ENCODE measurements at regions not wholly inside any gene's neighbourhood (a gene's known extent, or its start where the extent isn't known, plus 50 kb on each side); places are given as distances from the start of the nearest gene placed in this dataset.

GRCh38 chr2:228654707-228655106 is 473.2 kb upstream of the SPHKAP start:
- TF ChIP-seq POLR2A (IDR thresholded peaks at IDR 0.05; ENCODE audit: low read length) (no peak), GATA1 (IDR thresholded peaks at IDR 0.05; ENCODE audit: low read depth, low read length) (no peak)
- DNase-seq = no peak

- TF ChIP-seq POLR2A (IDR thresholded peaks at IDR 0.05; ENCODE audit: low read length) (no peak), GATA1 (IDR thresholded peaks at IDR 0.05; ENCODE audit: low read depth, low read length) (no peak)
- DNase-seq = no peak
Observed at GRCh38 chr2:228653884-228654283, 472.4 kb upstream of the SPHKAP start.

DNA sequence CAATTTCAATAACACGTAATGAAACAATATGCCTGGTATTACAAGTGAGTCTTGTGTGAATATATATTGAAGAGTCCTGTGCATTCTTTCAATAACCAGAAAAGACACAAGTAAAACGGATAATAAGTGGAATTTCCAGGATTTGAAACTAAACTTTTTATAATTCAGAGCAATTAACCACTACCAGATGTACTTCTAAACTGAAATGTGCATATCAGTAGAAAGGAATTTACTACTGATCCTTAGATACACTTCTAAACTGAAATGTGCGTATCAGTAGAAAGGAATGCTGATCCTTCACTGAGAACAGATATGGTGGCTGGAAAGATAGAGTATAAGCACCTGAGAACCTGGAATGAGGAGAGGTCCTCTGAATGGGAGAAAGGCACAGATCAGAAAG is 470.9 kb upstream of the SPHKAP start:
- no peak for DNase-seq
- TF ChIP-seq GATA1 (IDR thresholded peaks at IDR 0.05; ENCODE audit: low read depth, low read length) (no peak), POLR2A (IDR thresholded peaks at IDR 0.05; ENCODE audit: low read length) (no peak)

DNA sequence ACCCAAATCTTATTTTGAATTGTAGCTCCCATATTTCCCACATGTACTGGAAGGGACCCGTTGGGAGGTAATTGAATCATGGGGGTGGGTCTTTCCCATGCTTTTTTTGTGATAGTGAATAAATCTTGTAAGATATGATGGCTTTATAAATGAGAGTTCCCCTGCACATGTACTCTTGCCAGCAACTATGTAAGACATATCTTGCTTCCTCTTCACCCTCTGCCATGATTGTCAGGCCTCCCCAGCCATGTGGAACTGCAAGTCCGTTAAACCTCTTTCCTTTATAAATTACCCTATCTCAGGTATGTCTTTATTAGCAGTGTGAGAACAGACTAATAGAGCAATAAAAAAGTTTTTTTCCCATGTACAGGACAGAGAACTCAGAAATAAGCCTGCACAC is 468.4 kb upstream of the SPHKAP start:
- no peak for DNase-seq
- TF ChIP-seq POLR2A (IDR thresholded peaks at IDR 0.05; ENCODE audit: low read length) (no peak), GATA1 (IDR thresholded peaks at IDR 0.05; ENCODE audit: low read depth, low read length) (no peak)

- TF ChIP-seq POLR2A (IDR thresholded peaks at IDR 0.05; ENCODE audit: low read length) (no peak), GATA1 (IDR thresholded peaks at IDR 0.05; ENCODE audit: low read depth, low read length) (no peak)
- no peak for DNase-seq
Observed at GRCh38 chr2:228649447-228649846, 468.0 kb upstream of the SPHKAP start.

DNA sequence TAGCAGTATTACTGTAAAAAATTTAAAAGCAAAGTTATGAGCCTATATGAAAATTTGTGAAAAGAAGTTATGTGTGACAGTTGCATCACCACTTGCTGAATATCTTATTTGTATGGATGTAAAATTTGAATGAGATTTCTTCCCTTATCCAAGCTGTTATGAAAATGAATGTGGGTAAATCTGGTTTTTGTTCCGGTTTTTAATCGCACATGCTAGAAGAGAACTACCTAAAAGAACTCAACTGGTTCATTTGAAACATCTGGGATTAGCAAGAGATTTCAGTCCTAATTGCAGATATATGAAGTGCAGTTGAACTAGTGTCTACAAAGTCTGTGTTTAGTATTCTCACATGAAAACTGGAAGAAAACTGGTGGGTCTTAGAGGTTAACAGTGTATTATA is 467.1 kb upstream of the SPHKAP start:
- no peak for TF ChIP-seq POLR2A (IDR thresholded peaks at IDR 0.05; ENCODE audit: low read length)
- TF ChIP-seq GATA1 (IDR thresholded peaks at IDR 0.05; ENCODE audit: low read depth, low read length) = no peak
- DNase-seq = no peak

GRCh38 chr2:228646061-228646460 is 464.6 kb upstream of the SPHKAP start:
- no peak for TF ChIP-seq POLR2A (IDR thresholded peaks at IDR 0.05; ENCODE audit: low read length)
- no peak for TF ChIP-seq GATA1 (IDR thresholded peaks at IDR 0.05; ENCODE audit: low read depth, low read length)
- no peak for DNase-seq

DNA sequence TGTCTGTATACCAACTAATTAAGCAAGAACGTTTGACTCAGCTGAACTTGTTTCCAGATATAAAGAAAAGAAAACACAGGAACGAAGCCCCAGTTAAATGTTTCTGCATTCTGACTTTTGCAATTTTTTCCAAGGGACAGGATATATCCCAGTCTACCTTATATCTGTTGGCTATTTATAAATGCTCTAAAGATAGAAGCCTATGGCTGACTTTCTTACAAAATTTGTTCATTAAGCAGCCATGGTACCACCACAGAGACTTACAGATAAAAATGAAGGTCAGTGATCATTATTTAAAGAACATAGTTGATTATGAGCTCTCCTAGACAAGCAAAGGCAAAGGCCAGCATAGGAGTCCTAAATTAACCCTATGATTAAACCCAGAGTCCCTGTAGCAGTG is 462.7 kb upstream of the SPHKAP start:
- TF ChIP-seq GATA1 (IDR thresholded peaks at IDR 0.05; ENCODE audit: low read depth, low read length) (no peak), POLR2A (IDR thresholded peaks at IDR 0.05; ENCODE audit: low read length) (no peak)
- no peak for DNase-seq

DNA sequence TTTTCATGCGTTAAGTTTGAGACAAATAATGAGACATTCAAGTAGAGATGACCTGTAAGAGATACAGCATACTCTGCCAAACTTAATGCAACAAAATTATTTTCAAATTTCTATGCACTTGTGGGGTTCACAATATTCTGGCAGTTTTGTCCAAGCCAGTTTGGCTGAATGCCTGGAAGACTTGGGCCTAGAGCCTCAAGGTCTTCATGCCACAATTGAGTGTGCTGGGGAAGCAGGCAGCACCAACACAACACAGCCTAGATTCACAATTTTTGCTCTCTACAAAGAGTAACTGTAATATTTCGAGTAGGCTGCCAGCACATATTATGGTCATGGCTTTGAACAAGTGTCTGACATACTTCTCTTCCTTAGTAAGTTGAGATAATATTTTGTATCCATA is 461.4 kb upstream of the SPHKAP start:
- DNase-seq = no peak
- TF ChIP-seq POLR2A (IDR thresholded peaks at IDR 0.05; ENCODE audit: low read length) (no peak), GATA1 (IDR thresholded peaks at IDR 0.05; ENCODE audit: low read depth, low read length) (no peak)

- no peak for DNase-seq
- TF ChIP-seq POLR2A (IDR thresholded peaks at IDR 0.05; ENCODE audit: low read length) (no peak), GATA1 (IDR thresholded peaks at IDR 0.05; ENCODE audit: low read depth, low read length) (no peak)
Observed at GRCh38 chr2:228630786-228631185, 449.3 kb upstream of the SPHKAP start.

- no peak for DNase-seq
- TF ChIP-seq POLR2A (IDR thresholded peaks at IDR 0.05; ENCODE audit: low read length) (no peak), GATA1 (IDR thresholded peaks at IDR 0.05; ENCODE audit: low read depth, low read length) (no peak)
Observed at GRCh38 chr2:228629251-228629650, 447.8 kb upstream of the SPHKAP start.

DNA sequence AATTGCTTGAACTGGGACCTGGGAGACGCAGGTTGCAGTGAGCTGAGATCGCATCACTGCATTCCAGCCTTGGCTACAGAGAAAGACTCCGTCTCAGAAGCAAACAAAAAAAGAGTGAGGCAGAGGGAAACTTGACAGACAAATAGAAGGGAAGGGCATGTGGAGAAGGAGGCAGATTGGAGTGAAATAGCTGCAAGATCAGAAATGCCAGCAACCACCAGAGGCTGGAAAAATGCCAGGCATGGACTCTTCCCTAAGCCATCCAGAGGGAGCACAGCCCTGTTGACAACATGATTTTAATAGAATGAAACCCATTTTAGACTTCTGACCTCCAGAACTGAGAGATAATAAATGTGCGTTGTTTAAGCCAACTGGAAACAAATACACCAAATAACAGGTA is 447.2 kb upstream of the SPHKAP start:
- no peak for DNase-seq
- TF ChIP-seq GATA1 (IDR thresholded peaks at IDR 0.05; ENCODE audit: low read depth, low read length) (no peak), POLR2A (IDR thresholded peaks at IDR 0.05; ENCODE audit: low read length) (no peak)

DNA sequence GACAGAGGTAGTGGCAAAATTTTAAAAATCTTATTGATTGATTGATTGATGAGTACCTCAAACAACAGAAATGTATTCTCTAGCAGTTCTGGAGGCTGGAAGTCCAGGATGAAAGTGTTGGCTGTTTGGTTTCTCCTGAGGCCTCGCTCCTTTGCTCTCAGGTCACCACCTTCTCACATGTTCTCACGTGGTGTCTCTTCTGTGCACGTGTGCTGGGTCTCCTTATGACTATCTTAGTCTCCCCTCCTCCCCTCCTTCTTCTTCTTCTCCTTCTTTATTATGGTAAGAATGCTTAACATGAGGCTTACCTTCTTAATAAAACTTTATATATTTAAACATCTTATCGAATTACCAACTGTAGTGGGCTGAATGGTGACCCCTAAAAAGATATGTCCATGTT is 446.0 kb upstream of the SPHKAP start:
- no peak for DNase-seq
- no peak for TF ChIP-seq GATA1 (IDR thresholded peaks at IDR 0.05; ENCODE audit: low read depth, low read length)

- DNase-seq = no peak
- TF ChIP-seq GATA1 (IDR thresholded peaks at IDR 0.05; ENCODE audit: low read depth, low read length) (no peak), POLR2A (IDR thresholded peaks at IDR 0.05; ENCODE audit: low read length) (no peak)
Observed at GRCh38 chr2:228625481-228625880, 444.0 kb upstream of the SPHKAP start.

GRCh38 chr2:228624733-228625132 is 443.2 kb upstream of the SPHKAP start:
- no peak for TF ChIP-seq POLR2A (IDR thresholded peaks at IDR 0.05; ENCODE audit: low read length)
- DNase-seq = no peak

DNA sequence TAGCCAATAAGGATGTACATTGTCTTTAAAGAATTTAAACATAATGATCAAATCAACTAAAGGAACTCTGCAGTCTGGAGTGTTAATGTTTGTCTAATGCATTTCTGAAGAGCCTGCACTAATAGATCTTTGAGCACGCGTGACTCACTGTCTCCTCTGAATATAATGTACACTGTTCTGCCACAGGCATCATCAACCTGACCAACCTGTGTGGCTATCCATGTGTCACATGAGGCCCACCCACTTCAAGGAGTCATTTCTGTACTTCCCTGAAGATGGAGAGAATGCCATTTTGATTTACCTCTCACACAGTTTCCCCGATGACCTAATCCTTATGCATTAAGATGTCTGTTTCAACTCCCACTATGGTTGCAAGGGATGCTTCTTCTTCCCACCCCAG is 434.0 kb upstream of the SPHKAP start:
- DNase-seq = no peak
- TF ChIP-seq GATA1 (IDR thresholded peaks at IDR 0.05; ENCODE audit: low read depth, low read length) = no peak
- no peak for TF ChIP-seq POLR2A (IDR thresholded peaks at IDR 0.05; ENCODE audit: low read length)
